ENCODE measurements at regions not wholly inside any gene's neighbourhood (a gene's known extent, or its start where the extent isn't known, plus 50 kb on each side); places are given as distances from the start of the nearest gene placed in this dataset.

GRCh38 chr7:16933296-16934279 is 51.8 kb upstream of the AGR3 start:
- no peak overlapping the region for H3K4me3 ChIP-seq (ENCODE audit: low read length)
- peaks cover 0 to 9% of the 10 kb centered on the region in 2 donors for H3K27me3 Mint-ChIP-seq (ENCODE audit: low read depth in 2 of 2)
- DNase-seq (peak in 1 of 2 donors; percentile 25), ATAC-seq (peak in 2 of 3 donors; percentile 45 to 55)
- no peaks in the 10 kb centered on the region for H3K9me3 Mint-ChIP-seq
- peak overlapping the region; percentile 49 for H3K4me3 Mint-ChIP-seq
- H3K36me3 Mint-ChIP-seq: no peaks in the 10 kb centered on the region
- peaks cover 17 to 35% of the 10 kb centered on the region in 2 donors for H3K4me1 Mint-ChIP-seq
- H3K27me3 ChIP-seq (ENCODE audit: control insufficient read depth, insufficient read depth, low read length): no peaks in the 10 kb centered on the region
- H3K9me3 ChIP-seq (ENCODE audit: control insufficient read depth, insufficient read depth, low read length): no peaks in the 10 kb centered on the region
- peak overlapping the region; percentile 8 for H3K27ac ChIP-seq (ENCODE audit: low read length)
- 6% methylated on average over 4 of the region's 5 CpGs for WGBS (ENCODE audit: insufficient coverage)
- H3K4me1 ChIP-seq (ENCODE audit: control insufficient read depth, insufficient read depth, low read length): peaks cover 13% of the 10 kb centered on the region
- H3K27ac Mint-ChIP-seq: peak overlapping the region; percentile 40 to 68
- H3K36me3 ChIP-seq (ENCODE audit: control insufficient read depth, insufficient read depth, low read length): no peaks in the 10 kb centered on the region
- no peak for TF ChIP-seq CTCF (IDR thresholded peaks at IDR 0.05)
- intact Hi-C loops (cut with micrococcal nuclease): no loop called here

- H3K27ac Mint-ChIP-seq: no peak overlapping the region
- WGBS (ENCODE audit: insufficient coverage): 70% methylated on average over 5 of the region's 6 CpGs
- ATAC-seq (no peak), DNase-seq (no peak)
- intact Hi-C loops (cut with micrococcal nuclease): no loop called here
- Histone ChIP-seq H3K27ac (ENCODE audit: low read length) (no peak overlapping the region), H3K9me3 (ENCODE audit: control insufficient read depth, insufficient read depth, low read length) (no peaks in the 10 kb centered on the region), H3K27me3 (ENCODE audit: control insufficient read depth, insufficient read depth, low read length) (no peaks in the 10 kb centered on the region), H3K4me1 (ENCODE audit: control insufficient read depth, insufficient read depth, low read length) (peaks cover 13% of the 10 kb centered on the region), H3K36me3 (ENCODE audit: control insufficient read depth, insufficient read depth, low read length) (no peaks in the 10 kb centered on the region), H3K4me3 (ENCODE audit: low read length) (no peak overlapping the region)
- no peaks in the 10 kb centered on the region for H3K9me3 Mint-ChIP-seq
- no peak for TF ChIP-seq CTCF (IDR thresholded peaks at IDR 0.05)
- H3K4me3 Mint-ChIP-seq: no peak overlapping the region
- peaks cover 0 to 5% of the 10 kb centered on the region in 2 donors for H3K27me3 Mint-ChIP-seq (ENCODE audit: low read depth in 2 of 2)
- no peaks in the 10 kb centered on the region for H3K36me3 Mint-ChIP-seq
- peaks cover 11 to 24% of the 10 kb centered on the region in 2 donors for H3K4me1 Mint-ChIP-seq
Measured at GRCh38 chr7:16934722-16935340, 53.0 kb upstream of the AGR3 start.

- no peaks in the 10 kb centered on the region for H3K36me3 ChIP-seq (ENCODE audit: control insufficient read depth, insufficient read depth, low read length)
- H3K9me3 Mint-ChIP-seq: no peaks in the 10 kb centered on the region
- no peak overlapping the region for H3K4me3 Mint-ChIP-seq
- H3K4me1 Mint-ChIP-seq: peaks cover 11 to 19% of the 10 kb centered on the region in 2 donors
- no peak overlapping the region for H3K4me3 ChIP-seq (ENCODE audit: low read length)
- no peak for TF ChIP-seq CTCF (IDR thresholded peaks at IDR 0.05)
- intact Hi-C loops (cut with micrococcal nuclease): no loop called here
- no peaks in the 10 kb centered on the region for H3K36me3 Mint-ChIP-seq
- H3K27ac Mint-ChIP-seq: no peak overlapping the region
- no peak overlapping the region for H3K27ac ChIP-seq (ENCODE audit: low read length)
- no peaks in the 10 kb centered on the region for H3K27me3 ChIP-seq (ENCODE audit: control insufficient read depth, insufficient read depth, low read length)
- WGBS (ENCODE audit: insufficient coverage): no CpG with 5 or more reads among the region's 1 CpG
- DNase-seq (no peak), ATAC-seq (no peak)
- no peaks in the 10 kb centered on the region for H3K9me3 ChIP-seq (ENCODE audit: control insufficient read depth, insufficient read depth, low read length)
- H3K27me3 Mint-ChIP-seq (ENCODE audit: low read depth in 2 of 2): peaks cover 0 to under 1% of the 10 kb centered on the region in 2 donors
- H3K4me1 ChIP-seq (ENCODE audit: control insufficient read depth, insufficient read depth, low read length): peaks cover 13% of the 10 kb centered on the region
Measured at GRCh38 chr7:16935341-16935735, 53.6 kb upstream of the AGR3 start.
